ENCODE measurements at regions not wholly inside any gene's neighbourhood (a gene's known extent, or its start where the extent isn't known, plus 50 kb on each side); places are given as distances from the start of the nearest gene placed in this dataset.

- CTCF ChIA-PET (ENCODE audit: unreplicated experiment), result no interaction called here
- no peaks in the 10 kb centered on the region for H4K20me1 ChIP-seq (ENCODE audit: insufficient read depth, low read length)
- H3K4me3 ChIP-seq (ENCODE audit: low read depth, low read length, poor library complexity, severe bottlenecking), result no peak overlapping the region
- DNase-seq (ENCODE audit: low spot score), result no peak
- H3K36me3 ChIP-seq (ENCODE audit: insufficient read depth, low read length), result no peaks in the 10 kb centered on the region
- POLR2A ChIA-PET, result interaction anchor here (1.1 to 1.7 kb wide), 3 partner anchors 18 to 23 kb away, joined by 4 read pairs; no protein-coding TSS in a partner anchor
- no peak overlapping the region for H2AFZ ChIP-seq (ENCODE audit: low read length)
- no TSS peak for BruUV-seq (replicated peaks)
- no peaks in the 10 kb centered on the region for H3K9me2 ChIP-seq (ENCODE audit: insufficient read depth, low read length)
- H3K79me2 ChIP-seq (ENCODE audit: insufficient read depth, low read depth, low read length), result no peaks in the 10 kb centered on the region
- intact Hi-C loops (cut with micrococcal nuclease; ENCODE audit: unreplicated experiment), result no loop called here
- TF ChIP-seq EZH2phosphoT487 (IDR thresholded peaks at IDR 0.05; ENCODE audit: borderline replicate concordance, low read depth, low read length) (no peak), CTCF (conservative IDR thresholded peaks at IDR 0.05; ENCODE audit: low read length) (no peak)
- no peak overlapping the region for H3K4me2 ChIP-seq (ENCODE audit: low read length)
- no peaks in the 10 kb centered on the region for H3K4me1 ChIP-seq (ENCODE audit: insufficient read depth, low read length, poor library complexity, severe bottlenecking)
- H3K27ac ChIP-seq (ENCODE audit: low read depth, low read length, poor library complexity, severe bottlenecking), result no peak overlapping the region
- H3K9me3 ChIP-seq (ENCODE audit: low read length), result no peaks in the 10 kb centered on the region
Measured at GRCh38 chr6:119566546-119567260, 217.1 kb upstream of the MAN1A1 start.

- POLR2A ChIA-PET, result interaction anchor here (0.9 to 1.7 kb wide), 7 partner anchors 19 to 103 kb away, joined by 3 to 4 read pairs (median 3); no protein-coding TSS in a partner anchor
- Histone ChIP-seq H3K4me2 (ENCODE audit: low read length) (no peak overlapping the region), H3K36me3 (ENCODE audit: insufficient read depth, low read length) (no peaks in the 10 kb centered on the region), H3K9me2 (ENCODE audit: insufficient read depth, low read length) (no peaks in the 10 kb centered on the region), H3K79me2 (ENCODE audit: insufficient read depth, low read depth, low read length) (no peaks in the 10 kb centered on the region), H4K20me1 (ENCODE audit: insufficient read depth, low read length) (no peaks in the 10 kb centered on the region), H3K9me3 (ENCODE audit: low read length) (no peaks in the 10 kb centered on the region), H3K27ac (ENCODE audit: low read depth, low read length, poor library complexity, severe bottlenecking) (no peak overlapping the region), H3K4me3 (ENCODE audit: low read depth, low read length, poor library complexity, severe bottlenecking) (no peak overlapping the region), H2AFZ (ENCODE audit: low read length) (no peak overlapping the region), H3K4me1 (ENCODE audit: insufficient read depth, low read length, poor library complexity, severe bottlenecking) (no peaks in the 10 kb centered on the region)
- intact Hi-C loops (cut with micrococcal nuclease; ENCODE audit: unreplicated experiment), result no loop called here
- no peak for DNase-seq (ENCODE audit: low spot score)
- BruUV-seq (replicated peaks), result no TSS peak
- CTCF ChIA-PET (ENCODE audit: unreplicated experiment), result no interaction called here
- no peak for TF ChIP-seq EZH2phosphoT487 (IDR thresholded peaks at IDR 0.05; ENCODE audit: borderline replicate concordance, low read depth, low read length)
- no peak for TF ChIP-seq CTCF (conservative IDR thresholded peaks at IDR 0.05; ENCODE audit: low read length)
Measured at GRCh38 chr6:119565893-119566292, 216.3 kb upstream of the MAN1A1 start.

GRCh38 chr6:119562168-119562567, 212.6 kb upstream of the MAN1A1 start:
- Histone ChIP-seq H4K20me1 (ENCODE audit: insufficient read depth, low read length) (no peaks in the 10 kb centered on the region), H3K36me3 (ENCODE audit: insufficient read depth, low read length) (no peaks in the 10 kb centered on the region), H3K9me3 (ENCODE audit: low read length) (no peaks in the 10 kb centered on the region), H3K9me2 (ENCODE audit: insufficient read depth, low read length) (no peaks in the 10 kb centered on the region), H3K4me2 (ENCODE audit: low read length) (no peak overlapping the region), H3K79me2 (ENCODE audit: insufficient read depth, low read depth, low read length) (no peaks in the 10 kb centered on the region), H3K4me1 (ENCODE audit: insufficient read depth, low read length, poor library complexity, severe bottlenecking) (peaks cover 5% of the 10 kb centered on the region), H2AFZ (ENCODE audit: low read length) (no peak overlapping the region), H3K27ac (ENCODE audit: low read depth, low read length, poor library complexity, severe bottlenecking) (no peak overlapping the region), H3K4me3 (ENCODE audit: low read depth, low read length, poor library complexity, severe bottlenecking) (no peak overlapping the region)
- intact Hi-C loops (cut with micrococcal nuclease; ENCODE audit: unreplicated experiment), result no loop called here
- no peak for DNase-seq (ENCODE audit: low spot score)
- BruUV-seq (replicated peaks), result no TSS peak
- TF ChIP-seq EZH2phosphoT487 (IDR thresholded peaks at IDR 0.05; ENCODE audit: borderline replicate concordance, low read depth, low read length) (no peak), CTCF (conservative IDR thresholded peaks at IDR 0.05; ENCODE audit: low read length) (no peak)
- CTCF ChIA-PET (ENCODE audit: unreplicated experiment), result no interaction called here
- POLR2A ChIA-PET, result no interaction called here
